ENCODE measurements at regions not wholly inside any gene's neighbourhood (a gene's known extent, or its start where the extent isn't known, plus 50 kb on each side); places are given as distances from the start of the nearest gene placed in this dataset.

GRCh38 chr13:106919133-106919532 lies 351.2 kb upstream of the ARGLU1 start:
- no peaks in the 10 kb centered on the region for H3K4me1 ChIP-seq (ENCODE audit: insufficient read depth, low read length, poor library complexity, severe bottlenecking)
- no peaks in the 10 kb centered on the region for H3K9me2 ChIP-seq (replicated peaks; ENCODE audit: low read depth, low read length)
- no peak overlapping the region for H2AFZ ChIP-seq (ENCODE audit: low read length)
- H3K4me2 ChIP-seq (ENCODE audit: low read depth, low read length, poor library complexity, severe bottlenecking), result no peak overlapping the region
- no peaks in the 10 kb centered on the region for H3K9me3 ChIP-seq (ENCODE audit: insufficient read depth, low read depth, low read length)
- H3K4me3 ChIP-seq (ENCODE audit: low read length, poor library complexity, severe bottlenecking), result no peak overlapping the region
- no peak for TF ChIP-seq EZH2phosphoT487 (IDR thresholded peaks at IDR 0.05; ENCODE audit: borderline replicate concordance)
- TF ChIP-seq, protein P1, sequence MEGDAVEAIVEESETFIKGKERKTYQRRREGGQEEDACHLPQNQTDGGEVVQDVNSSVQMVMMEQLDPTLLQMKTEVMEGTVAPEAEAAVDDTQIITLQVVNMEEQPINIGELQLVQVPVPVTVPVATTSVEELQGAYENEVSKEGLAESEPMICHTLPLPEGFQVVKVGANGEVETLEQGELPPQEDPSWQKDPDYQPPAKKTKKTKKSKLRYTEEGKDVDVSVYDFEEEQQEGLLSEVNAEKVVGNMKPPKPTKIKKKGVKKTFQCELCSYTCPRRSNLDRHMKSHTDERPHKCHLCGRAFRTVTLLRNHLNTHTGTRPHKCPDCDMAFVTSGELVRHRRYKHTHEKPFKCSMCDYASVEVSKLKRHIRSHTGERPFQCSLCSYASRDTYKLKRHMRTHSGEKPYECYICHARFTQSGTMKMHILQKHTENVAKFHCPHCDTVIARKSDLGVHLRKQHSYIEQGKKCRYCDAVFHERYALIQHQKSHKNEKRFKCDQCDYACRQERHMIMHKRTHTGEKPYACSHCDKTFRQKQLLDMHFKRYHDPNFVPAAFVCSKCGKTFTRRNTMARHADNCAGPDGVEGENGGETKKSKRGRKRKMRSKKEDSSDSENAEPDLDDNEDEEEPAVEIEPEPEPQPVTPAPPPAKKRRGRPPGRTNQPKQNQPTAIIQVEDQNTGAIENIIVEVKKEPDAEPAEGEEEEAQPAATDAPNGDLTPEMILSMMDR (conservative IDR thresholded peaks at IDR 0.05; ENCODE audit: low read length), result no peak
- no peaks in the 10 kb centered on the region for H3F3A ChIP-seq (ENCODE audit: low read depth)
- H3K36me3 ChIP-seq (ENCODE audit: insufficient read depth, low read length), result no peaks in the 10 kb centered on the region
- no peaks in the 10 kb centered on the region for H3K79me2 ChIP-seq (ENCODE audit: insufficient read depth, low read length)
- no peaks in the 10 kb centered on the region for H3K27me3 ChIP-seq (ENCODE audit: insufficient read depth, low read length, poor library complexity, severe bottlenecking)
- no peak overlapping the region for H3K9ac ChIP-seq (ENCODE audit: low read depth, low read length, poor library complexity, severe bottlenecking)
- no peaks in the 10 kb centered on the region for H4K20me1 ChIP-seq (ENCODE audit: insufficient read depth, low read length, poor library complexity, severe bottlenecking)

DNA sequence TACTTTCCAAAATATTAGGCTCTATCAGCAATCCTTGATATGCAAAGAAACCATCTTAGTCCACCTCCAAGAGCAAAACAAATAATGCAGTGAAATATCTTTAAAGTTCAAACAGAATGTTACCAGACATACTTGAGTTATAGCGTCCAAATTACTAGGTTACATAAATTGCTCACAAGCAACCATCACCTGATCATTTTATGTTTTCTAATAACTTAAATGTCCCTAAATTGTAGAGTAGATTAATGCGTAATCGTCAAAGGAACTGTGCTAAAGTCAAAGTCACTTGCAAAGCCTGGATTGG lies 350.6 kb upstream of the ARGLU1 start:
- Histone ChIP-seq H3K27me3 (ENCODE audit: insufficient read depth, low read length, poor library complexity, severe bottlenecking) (no peaks in the 10 kb centered on the region), H3K4me1 (ENCODE audit: insufficient read depth, low read length, poor library complexity, severe bottlenecking) (no peaks in the 10 kb centered on the region), H3K79me2 (ENCODE audit: insufficient read depth, low read length) (no peaks in the 10 kb centered on the region), H3K4me2 (ENCODE audit: low read depth, low read length, poor library complexity, severe bottlenecking) (no peak overlapping the region), H3F3A (ENCODE audit: low read depth) (no peaks in the 10 kb centered on the region), H3K36me3 (ENCODE audit: insufficient read depth, low read length) (no peaks in the 10 kb centered on the region), H2AFZ (ENCODE audit: low read length) (no peak overlapping the region), H3K4me3 (ENCODE audit: low read length, poor library complexity, severe bottlenecking) (no peak overlapping the region), H3K9me3 (ENCODE audit: insufficient read depth, low read depth, low read length) (no peaks in the 10 kb centered on the region), H3K9me2 (replicated peaks; ENCODE audit: low read depth, low read length) (no peaks in the 10 kb centered on the region), H4K20me1 (ENCODE audit: insufficient read depth, low read length, poor library complexity, severe bottlenecking) (no peaks in the 10 kb centered on the region), H3K9ac (ENCODE audit: low read depth, low read length, poor library complexity, severe bottlenecking) (no peak overlapping the region)
- TF ChIP-seq EZH2phosphoT487 (IDR thresholded peaks at IDR 0.05; ENCODE audit: borderline replicate concordance), result no peak
- TF ChIP-seq, protein P1 (conservative IDR thresholded peaks at IDR 0.05; ENCODE audit: low read length), result no peak

- Histone ChIP-seq H3K4me2 (ENCODE audit: low read depth, low read length, poor library complexity, severe bottlenecking) (no peak overlapping the region), H3K4me1 (ENCODE audit: insufficient read depth, low read length, poor library complexity, severe bottlenecking) (no peaks in the 10 kb centered on the region), H2AFZ (ENCODE audit: low read length) (no peak overlapping the region), H3K9me2 (replicated peaks; ENCODE audit: low read depth, low read length) (no peaks in the 10 kb centered on the region), H4K20me1 (ENCODE audit: insufficient read depth, low read length, poor library complexity, severe bottlenecking) (no peaks in the 10 kb centered on the region), H3K9me3 (ENCODE audit: insufficient read depth, low read depth, low read length) (no peaks in the 10 kb centered on the region), H3F3A (ENCODE audit: low read depth) (no peaks in the 10 kb centered on the region), H3K36me3 (ENCODE audit: insufficient read depth, low read length) (no peaks in the 10 kb centered on the region), H3K9ac (ENCODE audit: low read depth, low read length, poor library complexity, severe bottlenecking) (no peak overlapping the region), H3K4me3 (ENCODE audit: low read length, poor library complexity, severe bottlenecking) (no peak overlapping the region), H3K27me3 (ENCODE audit: insufficient read depth, low read length, poor library complexity, severe bottlenecking) (no peaks in the 10 kb centered on the region), H3K79me2 (ENCODE audit: insufficient read depth, low read length) (no peaks in the 10 kb centered on the region)
- TF ChIP-seq, protein P1 (conservative IDR thresholded peaks at IDR 0.05; ENCODE audit: low read length), result peak; percentile 55
- no peak for TF ChIP-seq EZH2phosphoT487 (IDR thresholded peaks at IDR 0.05; ENCODE audit: borderline replicate concordance)
Measured at GRCh38 chr13:106917673-106918556, 350.0 kb upstream of the ARGLU1 start.
